ENCODE measurements at regions not wholly inside any gene's neighbourhood (a gene's known extent, or its start where the extent isn't known, plus 50 kb on each side); places are given as distances from the start of the nearest gene placed in this dataset.

DNA sequence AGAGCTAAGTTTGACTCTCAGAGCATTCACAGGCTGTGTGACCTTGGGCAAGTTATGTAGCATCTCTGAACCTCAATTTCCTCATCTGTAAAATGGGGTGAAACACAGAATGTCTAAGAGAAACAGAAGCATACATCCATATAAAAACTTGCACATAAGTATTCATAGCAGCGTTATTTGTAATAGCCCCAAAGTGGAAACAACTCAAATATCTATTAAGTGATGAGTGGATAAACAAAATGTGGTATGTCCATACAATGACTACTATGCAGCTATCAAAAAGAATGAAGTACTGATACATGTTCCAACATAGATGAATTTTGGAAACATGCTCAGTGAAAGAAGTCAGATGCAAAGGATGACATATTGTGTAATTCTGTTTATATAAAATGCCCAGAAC, 201.8 kb upstream of the KBTBD8 start:
- Histone ChIP-seq H3K27me3 (peaks cover 0 to 8% (median 0%) of the 10 kb centered on the region in 7 donors), H3K4me3 (no peak overlapping the region), H3K4me1 (peaks cover 0 to 13% (median 0%) of the 10 kb centered on the region in 9 donors), H3K36me3 (no peaks in the 10 kb centered on the region), H3K9me3 (peaks cover 0 to 4% (median 0%) of the 10 kb centered on the region in 11 donors), H3K27ac (no peak overlapping the region)
- 93 to 97% methylated on average over 1 of the region's 1 CpG for WGBS, 2 donors
- ATAC-seq = no peak
- no peak for DNase-seq
- intact Hi-C loops (cut with DNase I) = no loop called here
- TF ChIP-seq, protein P1, sequence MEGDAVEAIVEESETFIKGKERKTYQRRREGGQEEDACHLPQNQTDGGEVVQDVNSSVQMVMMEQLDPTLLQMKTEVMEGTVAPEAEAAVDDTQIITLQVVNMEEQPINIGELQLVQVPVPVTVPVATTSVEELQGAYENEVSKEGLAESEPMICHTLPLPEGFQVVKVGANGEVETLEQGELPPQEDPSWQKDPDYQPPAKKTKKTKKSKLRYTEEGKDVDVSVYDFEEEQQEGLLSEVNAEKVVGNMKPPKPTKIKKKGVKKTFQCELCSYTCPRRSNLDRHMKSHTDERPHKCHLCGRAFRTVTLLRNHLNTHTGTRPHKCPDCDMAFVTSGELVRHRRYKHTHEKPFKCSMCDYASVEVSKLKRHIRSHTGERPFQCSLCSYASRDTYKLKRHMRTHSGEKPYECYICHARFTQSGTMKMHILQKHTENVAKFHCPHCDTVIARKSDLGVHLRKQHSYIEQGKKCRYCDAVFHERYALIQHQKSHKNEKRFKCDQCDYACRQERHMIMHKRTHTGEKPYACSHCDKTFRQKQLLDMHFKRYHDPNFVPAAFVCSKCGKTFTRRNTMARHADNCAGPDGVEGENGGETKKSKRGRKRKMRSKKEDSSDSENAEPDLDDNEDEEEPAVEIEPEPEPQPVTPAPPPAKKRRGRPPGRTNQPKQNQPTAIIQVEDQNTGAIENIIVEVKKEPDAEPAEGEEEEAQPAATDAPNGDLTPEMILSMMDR (IDR thresholded peaks at IDR 0.05) = no peak

DNA sequence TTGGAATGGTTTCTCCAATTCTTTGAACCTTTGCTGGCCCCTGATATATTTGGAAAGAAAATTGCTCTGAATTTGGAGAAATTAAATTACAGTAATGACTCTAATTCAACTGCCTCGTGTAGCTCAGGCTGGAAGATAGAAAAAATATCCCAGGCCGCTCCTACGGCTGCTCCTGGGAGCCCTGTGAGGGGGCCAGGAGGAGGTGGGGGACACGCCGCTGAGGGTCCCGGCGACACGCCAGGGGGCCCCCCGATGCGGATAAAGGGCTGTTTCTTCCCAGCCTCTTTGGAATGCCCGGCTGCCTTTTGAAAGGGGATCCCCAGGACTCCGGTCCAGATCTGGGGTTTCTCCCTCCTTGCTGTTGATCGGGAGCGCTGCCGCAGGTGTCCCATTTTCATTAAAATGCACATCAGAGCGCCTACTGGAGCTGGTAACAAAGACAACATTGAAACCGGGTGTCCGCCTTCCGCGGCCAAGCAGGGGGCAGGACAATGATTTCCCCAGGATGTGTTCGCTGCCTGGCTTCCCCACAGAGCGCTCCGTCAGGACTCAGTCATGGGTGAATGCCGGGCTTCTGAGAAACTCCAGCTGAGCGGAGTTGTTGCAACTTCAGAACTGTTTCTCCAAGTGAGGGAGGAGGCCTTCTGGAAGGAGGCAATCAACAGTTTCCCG, 200.1 kb upstream of the KBTBD8 start:
- Histone ChIP-seq H3K4me1 (peaks cover 0 to 13% (median under 1%) of the 10 kb centered on the region in 9 donors), H3K27me3 (peaks cover 0 to 8% (median 0%) of the 10 kb centered on the region in 7 donors), H3K4me3 (peak overlapping the region in 7 of 10 donors; percentile 8 to 38 (median 32)), H3K9me3 (peaks cover 0 to 4% (median 0%) of the 10 kb centered on the region in 11 donors), H3K36me3 (no peaks in the 10 kb centered on the region), H3K27ac (peak overlapping the region in 1 of 10 donors; percentile 23)
- WGBS, 2 donors = 17 to 20% methylated on average over 26 of the region's 26 CpGs
- DNase-seq = peak; percentile 14 to 37
- TF ChIP-seq, protein P1 (IDR thresholded peaks at IDR 0.05) = peak in 1 of 9 donors; percentile 14
- peak in 7 of 8 donors; percentile 40 to 88 (median 73) for ATAC-seq
- intact Hi-C loops (cut with DNase I) = no loop called here

DNA sequence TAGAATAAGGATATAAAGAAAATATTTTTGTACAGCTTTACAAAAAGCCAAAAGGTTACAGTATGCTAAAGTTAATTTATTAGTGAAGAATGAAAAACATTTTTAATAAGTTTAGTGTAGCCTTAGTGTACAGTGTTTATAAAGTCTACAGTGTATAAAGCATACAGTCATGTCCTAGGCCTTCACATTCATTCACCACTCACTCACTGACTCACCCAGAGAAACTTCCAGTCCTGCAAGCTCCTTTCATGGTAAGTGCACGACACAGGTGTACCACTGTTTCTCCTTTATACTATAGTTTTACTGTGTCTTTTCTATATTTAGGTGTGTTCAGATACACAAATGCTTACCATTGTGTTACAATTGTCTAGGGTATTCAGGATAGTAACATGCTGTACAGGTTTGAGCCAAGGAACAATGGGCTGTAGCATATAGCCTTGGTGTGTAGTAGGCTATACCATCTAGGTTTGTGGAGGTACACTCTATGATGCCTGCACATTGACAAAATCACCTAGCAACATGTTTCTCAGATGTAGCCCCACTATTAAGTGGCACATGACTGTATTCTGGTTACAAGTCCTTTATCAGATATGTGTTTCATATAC, 197.1 kb upstream of the KBTBD8 start:
- no peak for ATAC-seq

DNA sequence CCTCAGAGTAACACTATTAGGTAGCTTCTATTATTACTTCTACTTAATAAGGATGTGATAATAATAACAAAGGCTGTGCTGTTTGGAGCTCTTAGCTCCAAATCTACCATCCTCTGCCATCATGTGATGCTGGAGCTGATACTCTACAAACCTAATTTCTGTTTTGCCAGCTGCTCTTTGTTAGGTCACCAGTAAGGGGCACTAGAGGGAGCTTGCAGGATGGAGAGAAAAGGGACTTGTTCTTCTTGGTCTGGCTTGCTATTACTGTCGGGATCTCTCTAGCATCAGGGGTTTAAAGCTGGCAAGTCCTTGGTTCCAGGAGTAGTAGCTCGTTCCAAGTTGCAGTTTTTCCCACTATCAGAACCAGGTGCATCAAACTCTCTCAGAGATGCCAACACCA, 194.9 kb upstream of the KBTBD8 start:
- intact Hi-C loops (cut with DNase I) = no loop called here
- Histone ChIP-seq H3K36me3 (no peaks in the 10 kb centered on the region), H3K4me1 (peaks cover 0 to 22% (median 13%) of the 10 kb centered on the region in 9 donors), H3K27ac (peak overlapping the region in 2 of 10 donors; percentile 26 to 59), H3K27me3 (peaks cover 0 to 3% (median 0%) of the 10 kb centered on the region in 7 donors), H3K4me3 (no peak overlapping the region), H3K9me3 (no peaks in the 10 kb centered on the region)
- 47 to 49% methylated on average over 2 of the region's 2 CpGs for WGBS, 2 donors
- ATAC-seq (peak in 2 of 8 donors; percentile 36 to 47), DNase-seq (no peak)
- TF ChIP-seq, protein P1 (IDR thresholded peaks at IDR 0.05) = peak in 3 of 9 donors; percentile 24 to 37 (median 30)

More for the DNA sequence above, 197.1 kb upstream of the KBTBD8 start:
- peaks cover 0 to 28% (median 13%) of the 10 kb centered on the region in 9 donors for H3K4me1 ChIP-seq
- peaks cover 0 to 8% (median 0%) of the 10 kb centered on the region in 7 donors for H3K27me3 ChIP-seq
- DNase-seq = no peak
- no peak overlapping the region for H3K4me3 ChIP-seq
- TF ChIP-seq, protein P1 (IDR thresholded peaks at IDR 0.05) = no peak
- H3K27ac ChIP-seq = no peak overlapping the region
- intact Hi-C loops (cut with DNase I) = no loop called here
- H3K36me3 ChIP-seq = no peaks in the 10 kb centered on the region
- peaks cover 0 to 4% (median 0%) of the 10 kb centered on the region in 11 donors for H3K9me3 ChIP-seq
- WGBS, 2 donors = 100% methylated on average over 1 of the region's 1 CpG

All from heart right ventricle (tissue), 16 donors.